Dendritic cell treated with granulocyte-macrophage colony-stimulating factor and Interleukin-4, amounts not matched to agents 40 ng/mL and 50 ng/mL, for 4 days (primary cell): ENCODE measurements at regions not wholly inside any gene's neighbourhood (a gene's known extent, or its start where the extent isn't known, plus 50 kb on each side); places are given as distances from the start of the nearest gene placed in this dataset.

ENCODE experiments used
- H3K27ac Mint-ChIP-seq: one replicate; pipeline ENCODE4 v1.8.0; 2022; ENCODE audit warnings: mild to moderate bottlenecking, mixed read lengths
- H3K27me3 Mint-ChIP-seq: one replicate; pipeline ENCODE4 v1.8.0; 2022; ENCODE audit warnings: mild to moderate bottlenecking, mixed read lengths
- H3K36me3 Mint-ChIP-seq: one replicate; pipeline ENCODE4 v1.8.0; 2022; ENCODE audit warnings: low read depth, mixed read lengths
- H3K4me1 Mint-ChIP-seq: one replicate; pipeline ENCODE4 v1.8.0; 2022; ENCODE audit warnings: low read depth, mixed read lengths
- H3K4me3 Mint-ChIP-seq: one replicate; pipeline ENCODE4 v1.8.0; 2022; ENCODE audit warnings: mild to moderate bottlenecking, moderate library complexity, mixed read lengths
- H3K9me3 Mint-ChIP-seq: one replicate; pipeline ENCODE4 v1.8.0; 2022; ENCODE audit warnings: mixed read lengths
- intact Hi-C: fragments of 100-400 bp; cut with micrococcal nuclease; formaldehyde crosslinking; loops from one replicate; pipeline ENCODE4 v1.15.0; 2022

DNA sequence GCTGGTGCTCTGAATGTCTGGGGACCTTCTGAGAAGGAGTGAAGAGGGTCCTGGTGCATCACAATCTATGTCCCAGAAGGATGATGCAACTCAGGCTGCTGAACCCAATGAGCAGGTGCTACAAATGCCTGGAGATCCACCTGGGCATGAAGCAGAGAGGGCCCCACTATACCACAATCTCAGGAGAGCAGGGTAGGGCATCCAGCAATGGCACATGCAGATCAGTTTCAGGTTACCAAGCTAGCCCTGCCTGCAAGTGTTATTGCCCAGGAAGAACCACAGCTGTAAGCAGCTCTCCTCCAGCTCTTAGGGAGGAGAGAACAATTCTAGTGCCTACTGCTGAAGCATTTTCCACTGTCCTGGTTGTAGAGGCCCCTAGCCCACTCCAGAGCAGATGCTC lies 389.2 kb upstream of the TNC start:
- Mint-ChIP-seq H3K27me3 (no peaks in the 10 kb centered on the region), H3K4me1 (no peaks in the 10 kb centered on the region), H3K4me3 (no peak overlapping the region), H3K9me3 (no peaks in the 10 kb centered on the region), H3K27ac (no peak overlapping the region), H3K36me3 (no peaks in the 10 kb centered on the region)
- intact Hi-C loops: no loop called here

DNA sequence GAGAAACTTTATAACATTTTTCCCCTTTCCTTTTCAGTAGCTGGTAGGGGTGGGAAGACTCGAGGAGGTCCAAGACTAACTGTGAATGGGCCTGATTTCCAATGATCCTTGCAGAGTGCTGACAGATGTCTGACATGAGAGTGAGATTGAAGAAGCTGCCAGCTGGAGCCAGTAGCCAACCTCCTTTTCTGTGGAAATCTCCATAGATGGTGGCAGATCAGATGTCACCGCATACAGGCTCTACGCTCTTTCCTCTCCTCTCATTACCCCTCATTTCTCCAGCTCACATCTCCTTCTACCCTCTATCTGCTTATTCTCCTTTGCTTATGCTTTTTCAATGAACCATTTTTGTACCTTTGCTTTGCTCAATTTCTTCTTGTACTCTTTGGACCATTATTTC lies 395.2 kb upstream of the TNC start:
- no peaks in the 10 kb centered on the region for H3K36me3 Mint-ChIP-seq
- H3K9me3 Mint-ChIP-seq: no peaks in the 10 kb centered on the region
- no peaks in the 10 kb centered on the region for H3K4me1 Mint-ChIP-seq
- no peaks in the 10 kb centered on the region for H3K27me3 Mint-ChIP-seq
- no peak overlapping the region for H3K4me3 Mint-ChIP-seq
- H3K27ac Mint-ChIP-seq: no peak overlapping the region
- intact Hi-C loops: no loop called here

- Mint-ChIP-seq H3K36me3 (no peaks in the 10 kb centered on the region), H3K4me3 (no peak overlapping the region), H3K27ac (no peak overlapping the region), H3K27me3 (peaks cover 2% of the 10 kb centered on the region), H3K4me1 (no peaks in the 10 kb centered on the region), H3K9me3 (no peaks in the 10 kb centered on the region)
- intact Hi-C loops: no loop called here
Measured at GRCh38 chr9:115514454-115514853, 396.5 kb upstream of the TNC start.

DNA sequence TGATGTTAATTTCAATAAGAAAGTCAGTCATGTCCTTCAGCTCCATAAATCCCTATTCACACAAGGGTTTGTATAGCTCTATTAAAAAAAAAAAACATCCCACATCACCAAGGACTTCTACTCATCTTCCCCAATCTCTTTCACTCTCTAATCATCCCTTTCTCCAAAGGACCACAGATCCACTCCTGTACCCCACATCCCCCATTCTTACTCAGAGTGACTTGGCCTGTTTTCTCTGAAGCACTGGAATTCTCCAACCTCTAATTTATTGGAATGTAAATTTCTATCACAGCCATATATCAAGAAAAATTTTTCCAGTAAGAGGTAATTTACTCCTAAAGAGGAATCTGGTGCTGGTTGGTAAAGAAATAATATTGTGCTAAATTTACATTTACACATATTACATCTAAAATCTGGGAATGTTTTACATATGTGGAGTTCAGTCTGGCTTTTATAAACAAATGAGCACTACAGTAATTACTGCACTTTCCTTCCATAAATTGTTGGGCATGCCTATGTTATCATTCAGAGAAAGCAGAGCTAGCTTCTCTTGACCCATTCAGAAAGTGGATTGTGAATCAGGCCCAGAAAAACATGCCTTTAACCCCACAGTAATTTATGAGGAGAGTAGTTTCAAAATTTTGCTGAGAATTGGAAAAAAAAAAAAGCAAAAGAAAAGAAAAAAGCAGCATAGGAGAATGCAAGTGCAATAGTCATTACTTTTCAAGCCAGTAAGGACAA lies 399.5 kb upstream of the TNC start:
- Mint-ChIP-seq H3K9me3 (no peaks in the 10 kb centered on the region), H3K4me1 (no peaks in the 10 kb centered on the region), H3K27me3 (peaks cover 2% of the 10 kb centered on the region), H3K36me3 (no peaks in the 10 kb centered on the region), H3K27ac (no peak overlapping the region), H3K4me3 (no peak overlapping the region)
- intact Hi-C loops: no loop called here

GRCh38 chr9:115520646-115521045 lies 402.7 kb upstream of the TNC start:
- Mint-ChIP-seq H3K27me3 (peaks cover 2% of the 10 kb centered on the region), H3K36me3 (no peaks in the 10 kb centered on the region), H3K4me3 (no peak overlapping the region), H3K27ac (no peak overlapping the region), H3K4me1 (no peaks in the 10 kb centered on the region), H3K9me3 (no peaks in the 10 kb centered on the region)
- intact Hi-C loops: loop anchor here (5.0 to 10.0 kb wide), 3 partner anchors 508 to 858 kb away; no protein-coding TSS in a partner anchor

GRCh38 chr9:115522912-115523311 lies 405.0 kb upstream of the TNC start:
- Mint-ChIP-seq H3K36me3 (no peaks in the 10 kb centered on the region), H3K4me1 (no peaks in the 10 kb centered on the region), H3K4me3 (no peak overlapping the region), H3K9me3 (no peaks in the 10 kb centered on the region), H3K27me3 (peaks cover 2% of the 10 kb centered on the region), H3K27ac (no peak overlapping the region)
- intact Hi-C loops: loop anchor here (5.0 to 10.0 kb wide), 3 partner anchors 511 to 861 kb away; no protein-coding TSS in a partner anchor

- Mint-ChIP-seq H3K27me3 (no peaks in the 10 kb centered on the region), H3K4me1 (no peaks in the 10 kb centered on the region), H3K36me3 (no peaks in the 10 kb centered on the region), H3K27ac (no peak overlapping the region), H3K9me3 (no peaks in the 10 kb centered on the region), H3K4me3 (no peak overlapping the region)
- intact Hi-C loops: loop anchor here (1.0 to 10.0 kb wide), 4 partner anchors 512 to 862 kb away; partner anchors contain the start of gene TEX48
Measured at GRCh38 chr9:115524453-115525059, 406.6 kb upstream of the TNC start.

GRCh38 chr9:115525111-115526058 lies 407.4 kb upstream of the TNC start:
- Mint-ChIP-seq H3K36me3 (no peaks in the 10 kb centered on the region), H3K27ac (no peak overlapping the region), H3K4me1 (no peaks in the 10 kb centered on the region), H3K4me3 (no peak overlapping the region), H3K27me3 (no peaks in the 10 kb centered on the region), H3K9me3 (no peaks in the 10 kb centered on the region)
- intact Hi-C loops: loop anchor here (1.0 to 10.0 kb wide), 2 partner anchors 621 to 843 kb away; partner anchors contain the start of gene TEX48

DNA sequence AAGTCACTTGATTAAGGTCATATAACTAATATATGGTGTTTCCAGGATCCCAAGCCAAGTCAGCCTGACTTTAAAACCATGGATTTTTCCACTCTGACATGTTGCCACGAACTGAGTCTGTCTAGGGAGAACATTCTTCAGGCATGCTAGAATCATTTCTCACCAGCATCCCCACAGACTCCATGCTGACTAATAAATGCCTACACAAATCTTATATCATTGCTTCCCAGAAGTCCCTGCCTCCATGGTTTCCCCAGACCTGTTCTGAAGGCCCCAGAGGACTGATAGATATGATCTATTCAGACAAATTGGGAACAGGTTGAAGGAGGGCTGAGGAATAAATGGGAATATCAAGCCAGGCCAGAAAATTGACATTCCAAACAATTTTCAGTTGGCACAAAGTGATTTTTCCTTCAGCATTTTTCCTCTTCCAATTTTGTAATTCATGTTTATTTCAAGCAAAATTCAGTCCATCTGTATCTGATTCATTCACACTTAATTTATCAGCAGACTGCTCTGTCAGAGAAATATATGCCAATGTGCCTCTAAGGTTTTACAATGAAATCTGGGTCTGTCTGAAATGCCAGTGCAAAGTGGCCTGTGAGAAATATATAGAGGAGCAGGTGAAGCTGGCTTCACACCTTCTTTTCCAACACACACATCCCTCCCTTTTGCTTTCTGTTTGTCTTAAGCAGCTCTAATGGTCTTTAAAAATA lies 413.6 kb upstream of the TNC start:
- no peaks in the 10 kb centered on the region for H3K36me3 Mint-ChIP-seq
- H3K27ac Mint-ChIP-seq: no peak overlapping the region
- no peak overlapping the region for H3K4me3 Mint-ChIP-seq
- H3K4me1 Mint-ChIP-seq: no peaks in the 10 kb centered on the region
- intact Hi-C loops: no loop called here
- H3K9me3 Mint-ChIP-seq: no peaks in the 10 kb centered on the region
- peaks cover 1% of the 10 kb centered on the region for H3K27me3 Mint-ChIP-seq

DNA sequence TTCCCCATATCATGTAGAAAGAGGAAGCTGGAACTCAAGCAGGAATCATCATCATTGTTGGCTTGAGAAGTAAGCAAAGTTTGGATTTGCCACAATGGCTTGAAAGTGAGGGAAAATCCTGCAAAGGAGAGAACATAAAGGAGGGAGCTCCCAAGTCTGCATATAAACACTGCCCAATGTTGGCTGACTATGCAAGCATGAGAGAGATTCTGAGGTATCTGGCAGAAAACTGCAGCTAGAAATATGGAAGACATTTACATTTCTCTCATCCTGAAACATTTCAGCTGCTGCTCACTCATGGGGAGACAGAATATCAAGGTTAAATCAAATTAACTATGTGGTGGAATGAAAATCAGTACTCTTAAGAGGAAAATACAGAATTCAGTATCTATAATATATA lies 415.6 kb upstream of the TNC start:
- H3K4me3 Mint-ChIP-seq: no peak overlapping the region
- peaks cover 1% of the 10 kb centered on the region for H3K27me3 Mint-ChIP-seq
- H3K36me3 Mint-ChIP-seq: no peaks in the 10 kb centered on the region
- intact Hi-C loops: no loop called here
- no peaks in the 10 kb centered on the region for H3K4me1 Mint-ChIP-seq
- H3K9me3 Mint-ChIP-seq: no peaks in the 10 kb centered on the region
- H3K27ac Mint-ChIP-seq: no peak overlapping the region

DNA sequence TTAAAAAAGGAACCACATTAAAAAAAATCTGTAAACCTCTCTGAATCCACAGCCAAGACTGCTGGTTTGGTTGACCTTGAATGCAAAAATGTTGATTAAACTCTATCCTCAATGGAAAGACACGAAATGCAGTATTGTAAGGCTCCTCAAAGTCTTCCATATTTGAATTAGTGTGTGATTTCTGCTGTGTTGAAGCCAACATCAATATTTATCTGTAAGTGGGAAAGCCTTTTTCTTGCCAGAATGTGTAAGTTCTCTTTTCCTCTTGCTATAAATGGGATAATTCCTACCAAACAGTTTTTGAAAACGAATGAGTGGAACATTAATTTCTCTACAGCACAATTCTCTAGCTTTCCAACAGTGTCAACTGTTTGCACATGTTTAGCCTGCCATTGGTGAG lies 422.1 kb upstream of the TNC start:
- no peak overlapping the region for H3K27ac Mint-ChIP-seq
- no peaks in the 10 kb centered on the region for H3K36me3 Mint-ChIP-seq
- no peaks in the 10 kb centered on the region for H3K9me3 Mint-ChIP-seq
- H3K4me3 Mint-ChIP-seq: no peak overlapping the region
- no peaks in the 10 kb centered on the region for H3K4me1 Mint-ChIP-seq
- H3K27me3 Mint-ChIP-seq: no peaks in the 10 kb centered on the region
- intact Hi-C loops: no loop called here

- H3K4me3 Mint-ChIP-seq: no peak overlapping the region
- no peak overlapping the region for H3K27ac Mint-ChIP-seq
- intact Hi-C loops: no loop called here
- H3K27me3 Mint-ChIP-seq: no peaks in the 10 kb centered on the region
- H3K4me1 Mint-ChIP-seq: no peaks in the 10 kb centered on the region
- H3K36me3 Mint-ChIP-seq: no peaks in the 10 kb centered on the region
- H3K9me3 Mint-ChIP-seq: no peaks in the 10 kb centered on the region
Measured at GRCh38 chr9:115543511-115543910, 425.6 kb upstream of the TNC start.

- Mint-ChIP-seq H3K4me3 (no peak overlapping the region), H3K36me3 (no peaks in the 10 kb centered on the region), H3K9me3 (no peaks in the 10 kb centered on the region), H3K27me3 (no peaks in the 10 kb centered on the region), H3K27ac (no peak overlapping the region), H3K4me1 (no peaks in the 10 kb centered on the region)
- intact Hi-C loops: no loop called here
Measured at GRCh38 chr9:115548609-115549260, 430.8 kb upstream of the TNC start.
